HFFc6 (cell line): ENCODE measurements at regions not wholly inside any gene's neighbourhood (a gene's known extent, or its start where the extent isn't known, plus 50 kb on each side); places are given as distances from the start of the nearest gene placed in this dataset.
"Not testable (repeated sequence)": the region's sequence is repeated elsewhere in the genome, so short reads cannot be mapped to it uniquely, and the experiment has no call there.

Experiments
- DNase-seq: peaks from one replicate; pipeline ENCODE4 v3.0.0-alpha.2; 2018
- H3K27ac Mint-ChIP-seq: 2 replicates; pipeline ENCODE4 v1.8.0; 2020; ENCODE audit warnings: mild to moderate bottlenecking, mixed read lengths
- H3K27me3 Mint-ChIP-seq: 2 replicates; pipeline ENCODE4 v1.8.0; 2021; ENCODE audit warnings: mild to moderate bottlenecking, moderate library complexity, mixed read lengths; ENCODE audit not compliant: insufficient read depth
- H3K36me3 Mint-ChIP-seq: 2 replicates; pipeline ENCODE4 v1.8.0; 2021; ENCODE audit warnings: low read depth, mixed read lengths
- H3K4me1 Mint-ChIP-seq: 2 replicates; pipeline ENCODE4 v1.8.0; 2020; ENCODE audit warnings: low read depth, mixed read lengths
- H3K4me3 Mint-ChIP-seq: 2 replicates; pipeline ENCODE4 v1.8.0; 2020; ENCODE audit warnings: mild to moderate bottlenecking, moderate library complexity, mixed read lengths
- H3K9me3 Mint-ChIP-seq: 2 replicates; pipeline ENCODE4 v1.8.0; 2020; ENCODE audit warnings: mild to moderate bottlenecking, mixed read lengths
- TF ChIP-seq, protein P1 (sequence below): fragments of 200-600 bp; sonication (generic); IDR thresholded peaks from 2 replicates; pipeline ENCODE4 v1.5.0; 2021; ENCODE audit warnings: antibody characterized with exemption, mild to moderate bottlenecking

DNA sequence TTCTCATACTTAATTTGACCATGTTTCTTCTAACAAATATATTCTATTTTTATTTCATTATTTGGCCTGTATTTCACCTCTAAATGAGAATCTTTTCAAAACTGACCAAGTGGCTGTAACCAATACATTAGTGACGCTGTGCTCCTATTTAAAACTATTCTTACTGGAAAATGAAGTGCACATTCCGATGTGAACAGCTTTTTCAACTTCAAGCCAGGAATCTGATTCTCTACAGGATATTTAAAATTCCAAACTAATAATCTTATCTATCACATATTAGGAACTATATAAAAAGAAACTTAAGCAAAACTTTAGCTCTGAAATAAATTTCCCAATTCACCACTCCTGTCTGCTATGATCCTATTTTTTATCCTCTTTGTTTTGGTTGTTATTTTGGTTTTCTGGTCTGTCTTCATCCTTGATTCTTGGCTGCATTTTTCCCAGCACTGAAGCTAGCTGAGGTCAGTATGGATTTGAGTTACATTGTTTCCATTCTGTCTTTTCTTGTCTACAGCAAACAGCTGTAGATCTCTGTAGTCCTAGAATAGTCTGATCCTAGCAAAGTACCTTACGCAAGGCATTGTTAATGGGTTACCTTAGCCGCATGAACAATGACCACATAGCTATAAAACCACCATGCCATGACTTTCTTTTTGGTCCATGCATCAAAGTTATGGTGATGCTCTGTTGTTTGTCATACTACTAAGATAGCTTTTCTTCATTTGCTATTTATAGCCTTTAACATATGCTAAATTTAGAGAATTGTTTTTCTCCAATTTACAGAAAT is 748.6 kb upstream of the SPRY2 start:
- no peaks in the 10 kb centered on the region for H3K4me1 Mint-ChIP-seq
- H3K9me3 Mint-ChIP-seq: peaks cover 13% of the 10 kb centered on the region
- H3K27ac Mint-ChIP-seq: no peak overlapping the region
- TF ChIP-seq, protein P1, sequence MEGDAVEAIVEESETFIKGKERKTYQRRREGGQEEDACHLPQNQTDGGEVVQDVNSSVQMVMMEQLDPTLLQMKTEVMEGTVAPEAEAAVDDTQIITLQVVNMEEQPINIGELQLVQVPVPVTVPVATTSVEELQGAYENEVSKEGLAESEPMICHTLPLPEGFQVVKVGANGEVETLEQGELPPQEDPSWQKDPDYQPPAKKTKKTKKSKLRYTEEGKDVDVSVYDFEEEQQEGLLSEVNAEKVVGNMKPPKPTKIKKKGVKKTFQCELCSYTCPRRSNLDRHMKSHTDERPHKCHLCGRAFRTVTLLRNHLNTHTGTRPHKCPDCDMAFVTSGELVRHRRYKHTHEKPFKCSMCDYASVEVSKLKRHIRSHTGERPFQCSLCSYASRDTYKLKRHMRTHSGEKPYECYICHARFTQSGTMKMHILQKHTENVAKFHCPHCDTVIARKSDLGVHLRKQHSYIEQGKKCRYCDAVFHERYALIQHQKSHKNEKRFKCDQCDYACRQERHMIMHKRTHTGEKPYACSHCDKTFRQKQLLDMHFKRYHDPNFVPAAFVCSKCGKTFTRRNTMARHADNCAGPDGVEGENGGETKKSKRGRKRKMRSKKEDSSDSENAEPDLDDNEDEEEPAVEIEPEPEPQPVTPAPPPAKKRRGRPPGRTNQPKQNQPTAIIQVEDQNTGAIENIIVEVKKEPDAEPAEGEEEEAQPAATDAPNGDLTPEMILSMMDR: no peak
- DNase-seq: no peak
- no peaks in the 10 kb centered on the region for H3K36me3 Mint-ChIP-seq
- H3K27me3 Mint-ChIP-seq: no peaks in the 10 kb centered on the region
- H3K4me3 Mint-ChIP-seq: no peak overlapping the region

DNA sequence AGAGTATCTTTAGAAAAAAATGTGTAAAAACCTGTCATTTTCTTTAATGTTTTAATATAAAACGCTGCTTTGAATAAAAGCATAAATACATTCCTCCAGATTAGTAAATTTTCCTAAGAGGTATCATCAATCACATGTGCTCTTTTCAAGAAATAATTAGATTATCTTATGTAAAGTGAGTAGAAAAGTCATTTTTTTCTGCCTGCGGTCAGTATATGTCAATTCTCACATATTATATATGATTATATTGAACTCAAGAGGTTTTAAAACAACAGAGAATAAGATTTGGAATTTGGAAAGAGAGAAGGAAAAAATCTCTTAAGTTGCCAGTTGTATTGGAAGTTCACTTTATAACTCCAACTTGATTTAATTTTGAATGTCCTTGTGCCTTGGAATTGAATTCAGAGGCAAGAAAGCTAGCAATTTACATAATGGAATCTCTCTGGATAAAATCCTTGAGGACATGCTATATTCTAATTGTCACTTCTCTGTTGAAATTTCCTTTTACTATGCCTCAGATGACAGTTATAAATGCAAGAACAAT is 740.1 kb upstream of the SPRY2 start:
- no peaks in the 10 kb centered on the region for H3K36me3 Mint-ChIP-seq
- no peaks in the 10 kb centered on the region for H3K4me1 Mint-ChIP-seq
- H3K4me3 Mint-ChIP-seq: no peak overlapping the region
- peaks cover 10% of the 10 kb centered on the region for H3K9me3 Mint-ChIP-seq
- TF ChIP-seq, protein P1: no peak
- no peak for DNase-seq
- H3K27me3 Mint-ChIP-seq: no peaks in the 10 kb centered on the region
- no peak overlapping the region for H3K27ac Mint-ChIP-seq

DNA sequence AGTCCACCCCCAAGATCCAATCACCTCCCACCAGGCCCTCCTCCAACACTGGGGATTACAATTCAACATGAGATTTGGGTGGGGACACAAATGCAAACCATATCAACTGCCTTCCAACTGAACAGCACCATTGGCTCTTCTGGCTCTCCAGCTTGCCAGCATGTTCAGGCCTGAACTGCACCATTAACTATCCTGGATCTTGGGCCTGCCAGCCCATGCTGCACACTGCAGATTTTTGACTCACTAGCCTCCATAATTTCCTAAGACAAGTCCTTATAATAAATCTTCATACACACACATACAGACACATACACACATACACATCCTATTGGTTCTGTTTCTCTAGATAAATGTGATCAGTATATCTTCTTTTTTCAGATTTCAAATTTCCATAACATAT is 737.1 kb upstream of the SPRY2 start:
- Mint-ChIP-seq H3K4me1 (no peaks in the 10 kb centered on the region), H3K27me3 (no peaks in the 10 kb centered on the region), H3K36me3 (no peaks in the 10 kb centered on the region), H3K9me3 (peaks cover 12% of the 10 kb centered on the region), H3K27ac (no peak overlapping the region), H3K4me3 (no peak overlapping the region)
- TF ChIP-seq, protein P1: no peak
- no peak for DNase-seq

DNA sequence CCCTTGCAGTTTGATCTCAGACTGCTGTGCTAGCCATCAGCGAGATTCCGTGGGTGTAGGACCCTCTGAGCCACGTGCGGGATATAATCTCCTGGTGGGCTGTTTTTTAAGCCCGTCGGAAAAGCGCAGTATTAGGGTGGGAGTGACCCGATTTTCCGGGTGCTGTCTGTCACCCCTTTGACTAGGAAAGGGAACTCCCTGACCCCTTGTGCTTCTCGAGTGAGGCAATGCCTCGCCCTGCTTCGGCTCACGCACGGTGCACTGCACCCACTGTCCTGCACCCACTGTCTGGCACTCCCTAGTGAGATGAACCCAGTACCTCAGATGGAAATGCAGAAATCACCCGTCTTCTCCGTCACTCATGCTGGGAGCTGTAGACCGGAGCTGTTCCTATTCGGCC is 728.9 kb upstream of the SPRY2 start:
- H3K9me3 Mint-ChIP-seq: peaks cover 16% of the 10 kb centered on the region
- not testable (repeated sequence) for H3K27ac Mint-ChIP-seq, H3K36me3 Mint-ChIP-seq, H3K27me3 Mint-ChIP-seq, H3K4me1 Mint-ChIP-seq, H3K4me3 Mint-ChIP-seq, DNase-seq

DNA sequence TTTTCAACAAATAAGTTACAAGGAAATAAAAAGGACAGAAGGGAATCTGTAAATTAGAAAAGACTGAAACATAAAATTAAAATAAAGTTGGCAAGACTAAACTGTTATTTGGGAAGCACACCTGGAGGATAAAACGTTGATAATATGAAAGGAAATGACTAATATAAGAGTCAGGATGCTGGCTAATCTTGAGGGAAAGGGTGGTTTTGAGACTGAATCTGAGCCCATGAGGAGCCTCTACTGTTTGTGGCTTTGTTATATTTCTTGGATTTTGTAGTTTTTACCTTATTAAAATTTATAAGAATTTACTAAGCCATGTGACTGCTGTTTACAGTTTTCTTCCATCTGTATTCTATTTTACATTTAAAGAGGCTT is 718.0 kb upstream of the SPRY2 start:
- DNase-seq: no peak
- H3K4me1 Mint-ChIP-seq: no peaks in the 10 kb centered on the region
- H3K36me3 Mint-ChIP-seq: no peaks in the 10 kb centered on the region
- no peaks in the 10 kb centered on the region; the same call in none of the 2 replicates for H3K27me3 Mint-ChIP-seq
- TF ChIP-seq, protein P1: no peak
- H3K9me3 Mint-ChIP-seq: no peaks in the 10 kb centered on the region; the same call in none of the 2 replicates
- H3K4me3 Mint-ChIP-seq: no peak overlapping the region
- H3K27ac Mint-ChIP-seq: no peak overlapping the region

DNA sequence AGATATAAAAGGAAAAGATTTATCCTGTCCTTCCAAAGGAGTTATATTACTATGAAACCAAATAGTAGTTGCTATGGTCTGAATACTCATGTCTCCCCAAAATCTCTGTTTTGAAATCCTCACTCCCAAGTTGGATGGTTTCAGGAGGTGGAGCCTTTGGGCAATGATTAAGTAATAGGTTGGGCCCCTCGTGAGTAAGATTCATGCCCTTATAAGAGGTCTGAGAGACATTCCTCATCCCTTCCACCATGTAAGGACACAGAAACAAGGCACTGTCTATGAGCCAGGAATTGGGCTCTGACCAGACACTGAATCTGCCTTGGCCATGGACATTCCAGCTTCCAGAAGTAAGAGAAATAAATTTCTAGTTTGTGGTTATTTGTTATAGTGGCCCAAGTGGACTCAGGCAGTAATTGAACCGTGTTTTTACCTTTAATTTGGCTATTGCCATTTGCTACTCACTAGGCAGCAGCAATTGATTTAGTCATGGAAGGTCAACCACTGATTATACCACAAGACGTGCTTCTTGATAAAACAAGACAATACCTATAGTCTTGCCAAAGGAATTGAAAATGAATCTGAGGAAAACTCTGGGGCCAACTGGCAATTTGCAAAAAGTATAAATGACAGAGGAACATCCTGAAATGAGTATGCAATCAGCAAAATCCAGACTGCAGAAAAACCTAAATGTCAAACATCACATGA is 717.4 kb upstream of the SPRY2 start:
- Mint-ChIP-seq H3K36me3 (no peaks in the 10 kb centered on the region), H3K27ac (no peak overlapping the region), H3K9me3 (no peaks in the 10 kb centered on the region; the same call in none of the 2 replicates), H3K4me3 (no peak overlapping the region), H3K27me3 (no peaks in the 10 kb centered on the region; the same call in 1 of the 2 replicates), H3K4me1 (no peaks in the 10 kb centered on the region)
- DNase-seq: no peak
- TF ChIP-seq, protein P1: no peak
